GM21390 (cell line): ENCODE measurements at regions not wholly inside any gene's neighbourhood (a gene's known extent, or its start where the extent isn't known, plus 50 kb on each side); places are given as distances from the start of the nearest gene placed in this dataset.

Experiments used
- ATAC-seq: cut with Tn5 transposase; IDR thresholded peaks from one replicate; pipeline ENCODE4 v1.9.1; 2021; ENCODE audit not compliant: unreplicated experiment

- no peak for ATAC-seq
These were observed 157.0 kb upstream of the SOX9 start for GRCh38 chr17:71963791-71964190.

- no peak for ATAC-seq
These were observed 156.3 kb upstream of the SOX9 start for GRCh38 chr17:71964559-71964958.

- no peak for ATAC-seq
These were observed 154.8 kb upstream of the SOX9 start for GRCh38 chr17:71966055-71966454.

DNA sequence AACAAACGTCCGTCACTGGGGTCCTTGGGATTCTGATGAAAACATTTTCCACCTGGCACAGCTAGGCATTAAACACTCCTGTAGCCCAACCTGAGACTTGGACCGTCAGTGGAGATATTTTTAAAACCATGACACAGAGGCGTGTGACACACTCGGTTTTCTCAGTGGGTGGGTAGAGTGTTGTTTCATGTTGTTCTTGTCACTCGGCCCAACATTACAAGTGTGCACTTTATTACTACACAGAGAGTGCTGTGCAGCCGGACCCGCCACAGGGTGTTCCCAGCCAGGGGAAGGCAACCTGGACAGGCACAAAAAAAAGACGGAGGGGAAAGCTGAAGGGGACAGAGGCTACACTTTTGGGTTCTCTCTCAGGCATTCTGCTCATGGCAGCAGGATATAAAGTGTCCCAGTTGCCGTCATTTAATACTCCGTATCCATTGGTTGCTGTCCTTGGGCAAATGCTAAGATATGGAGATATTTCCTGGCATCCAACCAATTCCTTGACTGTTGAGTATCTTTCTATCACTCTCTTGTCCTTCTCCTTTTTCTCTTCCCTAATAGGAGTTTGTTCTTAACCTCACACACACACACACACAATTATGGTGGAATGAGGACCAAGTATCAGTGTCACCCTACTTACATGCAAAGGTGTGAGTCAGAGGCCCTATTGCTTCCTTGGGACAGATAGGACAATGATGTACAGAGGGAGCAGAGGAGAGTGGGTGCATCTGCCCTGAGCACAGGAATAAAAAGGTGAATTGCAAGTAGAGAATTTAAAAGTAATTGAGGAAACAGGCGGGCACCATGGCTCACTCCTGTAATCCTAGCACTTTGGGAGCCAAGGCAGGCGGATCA, 154.1 kb upstream of the SOX9 start:
- ATAC-seq, result no peak

DNA sequence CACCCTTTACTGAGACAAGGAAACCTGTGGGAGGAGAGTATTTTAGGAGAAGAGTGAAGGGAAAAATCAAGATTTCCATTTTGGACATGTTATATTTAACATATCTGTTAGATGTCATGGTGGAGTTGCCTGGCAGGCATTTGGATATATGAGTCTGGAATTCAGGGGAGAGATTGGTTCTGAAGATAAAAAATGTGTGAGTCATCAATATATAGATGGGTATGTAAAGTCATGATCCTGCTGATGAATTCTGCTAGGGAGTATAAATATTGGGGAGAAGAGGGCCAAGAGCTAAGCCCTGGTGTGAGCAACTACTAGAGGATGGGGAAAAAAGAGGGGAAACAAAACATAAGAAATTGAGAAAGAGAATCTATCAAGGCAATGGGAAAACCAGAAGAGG, 151.3 kb upstream of the SOX9 start:
- no peak for ATAC-seq

GRCh38 chr17:71970312-71970711, 150.5 kb upstream of the SOX9 start:
- no peak for ATAC-seq

- no peak for ATAC-seq
These were observed 146.8 kb upstream of the SOX9 start for GRCh38 chr17:71974051-71974450.

- no peak for ATAC-seq
These were observed 145.5 kb upstream of the SOX9 start for GRCh38 chr17:71975331-71975801.

- ATAC-seq, result no peak
These were observed 144.7 kb upstream of the SOX9 start for GRCh38 chr17:71976011-71976649.

- no peak for ATAC-seq
These were observed 142.4 kb upstream of the SOX9 start for GRCh38 chr17:71978435-71978834.

- ATAC-seq, result no peak
These were observed 140.6 kb upstream of the SOX9 start for GRCh38 chr17:71980171-71980570.

DNA sequence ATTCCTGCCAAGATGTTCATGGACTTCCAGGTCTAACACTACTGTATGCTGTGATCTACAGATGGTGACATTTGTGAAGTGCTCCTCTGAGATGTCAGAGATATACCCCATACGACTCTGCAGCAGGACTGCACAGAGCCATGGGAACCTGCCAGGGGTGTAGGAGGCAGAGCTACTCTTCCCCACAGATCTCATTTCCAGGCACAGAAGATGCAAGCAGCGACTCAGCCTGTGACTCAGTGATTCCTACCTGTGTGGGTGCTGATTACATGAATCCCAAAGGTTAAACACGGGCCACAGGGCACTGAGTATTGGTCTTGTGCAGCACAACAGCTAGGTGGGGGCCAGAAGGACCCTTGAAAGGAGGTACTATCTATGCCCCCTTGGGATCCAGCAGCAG, 137.0 kb upstream of the SOX9 start:
- no peak for ATAC-seq

GRCh38 chr17:71985111-71986039, 135.4 kb upstream of the SOX9 start:
- no peak for ATAC-seq

GRCh38 chr17:71986886-71987285, 133.9 kb upstream of the SOX9 start:
- no peak for ATAC-seq

GRCh38 chr17:71987634-71988033, 133.2 kb upstream of the SOX9 start:
- no peak for ATAC-seq

DNA sequence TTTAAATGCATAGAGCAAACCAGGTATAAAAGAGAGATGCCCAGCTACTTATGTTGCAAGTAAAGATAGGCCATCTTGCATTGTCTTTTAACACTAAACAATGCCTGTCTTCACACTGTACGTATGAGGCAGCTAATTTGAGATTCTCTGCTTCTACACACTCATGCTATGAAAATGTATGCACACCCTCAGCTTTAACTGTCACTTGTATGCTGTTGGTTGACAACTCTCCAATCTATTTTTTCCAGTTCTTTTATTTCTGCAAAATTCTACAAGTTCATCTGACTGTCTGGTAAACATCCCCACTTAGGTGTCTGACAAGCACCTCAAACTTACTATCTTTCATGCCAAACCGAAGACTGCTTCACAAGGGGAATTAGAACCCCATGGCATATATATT, 131.7 kb upstream of the SOX9 start:
- ATAC-seq, result no peak

DNA sequence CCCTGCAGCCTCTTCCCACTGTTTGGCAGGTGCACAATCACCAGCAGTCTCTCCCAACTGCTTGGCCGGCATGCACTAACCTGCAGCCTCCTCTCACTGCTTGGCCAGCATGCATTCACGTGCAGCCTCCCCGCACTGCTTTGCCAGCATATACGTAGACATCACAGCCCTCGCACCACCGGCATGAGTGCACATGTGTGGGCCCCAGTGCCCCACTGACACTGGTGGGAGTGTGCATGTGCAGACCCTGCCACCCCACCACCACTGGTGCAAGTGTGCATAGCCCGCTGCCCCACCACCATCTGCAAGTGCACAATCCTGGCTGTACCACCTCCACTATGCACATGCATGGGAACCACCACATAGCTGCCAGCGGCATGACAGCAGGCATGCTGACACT, 127.5 kb upstream of the SOX9 start:
- ATAC-seq, result no peak

DNA sequence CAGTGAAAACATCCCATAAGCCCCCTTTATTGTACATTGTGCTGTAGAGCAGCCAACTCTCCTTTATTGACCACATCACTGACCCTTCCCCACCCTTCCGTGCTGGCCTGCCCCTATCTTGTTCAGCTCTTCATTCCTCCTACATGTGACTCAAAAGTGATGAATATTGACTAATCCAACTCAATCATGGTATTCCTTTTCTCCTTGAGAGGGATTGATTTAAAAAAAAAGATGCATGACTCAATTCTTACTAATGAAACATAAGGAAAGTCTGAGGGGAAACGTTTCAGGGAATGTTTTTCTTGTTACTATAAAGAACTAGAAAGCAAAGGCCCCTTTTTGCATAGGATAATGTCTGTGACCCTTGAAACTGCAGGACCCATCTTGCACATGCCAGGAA, 125.2 kb upstream of the SOX9 start:
- ATAC-seq, result no peak

- ATAC-seq, result no peak
These were observed 116.8 kb upstream of the SOX9 start for GRCh38 chr17:72004011-72004427.

DNA sequence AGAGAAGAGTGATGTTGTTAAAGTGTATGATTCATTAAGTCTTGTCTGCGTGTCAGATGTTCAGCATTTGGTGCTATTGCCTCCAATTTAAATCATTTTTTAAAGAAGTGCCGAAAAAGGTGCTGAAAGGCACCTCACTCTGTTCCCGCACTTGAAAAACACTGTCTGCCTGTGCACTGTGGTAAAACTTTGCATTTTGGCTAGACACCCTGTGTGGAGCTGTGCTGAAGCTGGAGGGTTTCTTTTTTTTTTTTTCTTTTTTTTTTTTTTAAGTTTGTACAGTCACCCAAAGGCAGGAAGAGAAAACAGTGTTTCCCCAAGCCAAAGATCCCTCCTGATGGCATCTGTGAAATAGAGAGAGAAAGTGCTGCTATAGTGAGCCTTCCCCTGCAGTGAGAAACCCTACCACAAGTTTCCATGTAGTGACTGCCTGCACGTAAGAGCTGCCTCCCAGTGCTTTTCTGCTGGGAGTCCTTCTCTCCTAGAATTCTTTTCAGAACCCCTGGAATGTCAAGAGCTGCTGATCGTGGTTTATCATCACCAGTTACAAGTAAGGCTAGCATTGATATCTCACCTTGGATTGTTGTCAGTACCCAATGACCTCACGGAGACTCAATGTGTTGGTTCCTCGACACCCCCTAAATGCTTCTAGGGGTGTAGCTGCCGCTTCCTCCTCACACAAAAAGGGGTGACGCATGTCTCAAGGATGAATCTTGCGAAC, 116.0 kb upstream of the SOX9 start:
- peak; percentile 72 for ATAC-seq
